Testis (tissue), 2 donors: ENCODE measurements at regions not wholly inside any gene's neighbourhood (a gene's known extent, or its start where the extent isn't known, plus 50 kb on each side); places are given as distances from the start of the nearest gene placed in this dataset.

Experiments
- DNase-seq: peaks from one replicate; pipeline ENCODE4 v3.0.0-alpha.2; 2019
- H3K27ac ChIP-seq, 2 donors: fragments of 200-600 bp; sonication (generic); one replicate each; pipeline ENCODE4 v1.5.1; 2019
- H3K27me3 ChIP-seq: fragments of 200-600 bp; sonication (generic); one replicate; pipeline ENCODE4 v1.5.1; 2019
- H3K36me3 ChIP-seq: fragments of 200-600 bp; sonication (generic); one replicate; pipeline ENCODE4 v1.5.1; 2017; ENCODE audit warnings: low read depth; ENCODE audit errors: missing control alignments
- H3K4me1 ChIP-seq: fragments of 200-600 bp; sonication (generic); one replicate; pipeline ENCODE4 v1.5.1; 2019
- H3K4me3 ChIP-seq, 2 donors: fragments of 200-600 bp; sonication (generic); one replicate each; pipeline ENCODE4 v1.5.1; 2017 to 2019
- H3K9me3 ChIP-seq: fragments of 200-600 bp; sonication (generic); one replicate; pipeline ENCODE4 v1.5.1; 2017
- CTCF ChIP-seq, 3 experiments: fragments of 450-650 bp in 2 of 3; fragments of 200-600 bp in 1 of 3; sonication (generic) in 1 of 3; IDR thresholded peaks; one replicate each; pipeline ENCODE4 v1.5.1; 2016 to 2019; ENCODE audit warnings: antibody characterized with exemption in 3 of 3, mild to moderate bottlenecking in 2 of 3, moderate library complexity in 1 of 3
- POLR2A ChIP-seq: fragments of 450-650 bp; IDR thresholded peaks from one replicate; pipeline ENCODE4 v1.6.1; 2017; ENCODE audit warnings: antibody characterized with exemption, mild to moderate bottlenecking, moderate library complexity
- WGBS, 2 donors: methylation state at CpG; one replicate each; pipeline ENCODE4 v1.1.5; 2018; 5-methylcytosine and 5-hydroxymethylcytosine counted together
- intact Hi-C: fragments of 100-400 bp; cut with DNase I; formaldehyde crosslinking; loops from one replicate; pipeline ENCODE4 v1.15.1; 2023; ENCODE audit warnings: low total_unique reads

- TF ChIP-seq POLR2A (no peak), CTCF (IDR thresholded peaks at IDR 0.05) (no peak)
- WGBS, 2 donors = 55 to 56% methylated on average over 2 of the region's 2 CpGs
- Histone ChIP-seq H3K4me1 (no peaks in the 10 kb centered on the region), H3K27ac (no peak overlapping the region), H3K27me3 (no peaks in the 10 kb centered on the region), H3K36me3 (no peaks in the 10 kb centered on the region), H3K4me3 (no peak overlapping the region), H3K9me3 (no peaks in the 10 kb centered on the region)
- intact Hi-C loops = no loop called here
- no peak for DNase-seq
Observed at GRCh38 chr11:90414221-90414620, 191.4 kb upstream of the CHORDC1 start.

DNA sequence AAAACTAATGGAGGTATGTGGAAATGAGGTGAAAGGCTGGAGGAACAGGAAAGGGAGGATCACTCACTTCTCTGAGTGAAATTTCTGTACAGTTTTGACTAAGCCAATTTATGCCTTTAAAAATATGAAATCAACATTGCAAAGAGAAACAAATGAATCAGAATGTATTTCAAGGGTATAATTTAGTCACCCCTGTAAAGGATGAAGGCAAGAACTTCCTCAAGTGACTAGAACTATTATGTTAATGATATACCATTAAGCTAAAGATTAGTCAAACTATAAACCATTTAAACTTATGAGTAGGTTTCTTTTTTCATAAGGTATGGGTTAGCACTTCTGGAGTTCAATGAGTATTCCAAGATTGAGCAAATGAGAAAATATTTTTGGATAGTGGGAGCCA, 184.5 kb upstream of the CHORDC1 start:
- H3K27ac ChIP-seq = no peak overlapping the region
- no peaks in the 10 kb centered on the region for H3K36me3 ChIP-seq
- H3K27me3 ChIP-seq = no peaks in the 10 kb centered on the region
- no peaks in the 10 kb centered on the region for H3K4me1 ChIP-seq
- no peak overlapping the region for H3K4me3 ChIP-seq
- H3K9me3 ChIP-seq = no peaks in the 10 kb centered on the region
- intact Hi-C loops = no loop called here
- DNase-seq = no peak
- TF ChIP-seq POLR2A (no peak), CTCF (IDR thresholded peaks at IDR 0.05) (no peak)

DNA sequence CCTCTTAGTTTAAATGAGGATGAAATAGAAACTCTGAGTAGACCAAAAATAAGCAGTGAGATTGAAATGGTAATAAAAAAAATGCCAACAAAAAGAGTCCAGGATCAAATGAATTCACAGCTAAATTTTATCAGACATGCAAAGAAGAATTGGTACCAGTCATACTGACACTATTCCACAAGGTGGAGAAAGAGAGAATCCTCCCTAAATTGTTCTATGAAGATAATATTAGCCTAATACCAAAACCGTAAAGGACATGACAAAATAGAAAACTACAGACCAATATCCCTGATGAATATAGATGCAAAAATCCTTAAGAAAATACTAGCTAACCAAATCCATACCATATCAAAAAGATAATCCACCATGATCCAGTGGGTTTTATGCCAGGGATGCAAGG, 169.8 kb upstream of the CHORDC1 start:
- no peak overlapping the region for H3K27ac ChIP-seq
- 54 to 57% methylated on average over 1 of the region's 1 CpG for WGBS, 2 donors
- TF ChIP-seq POLR2A = no peak
- TF ChIP-seq CTCF (IDR thresholded peaks at IDR 0.05) = peak in 1 of 3 experiments; percentile 9
- DNase-seq = no peak
- H3K36me3 ChIP-seq = no peaks in the 10 kb centered on the region
- no peaks in the 10 kb centered on the region for H3K9me3 ChIP-seq
- peaks cover 3% of the 10 kb centered on the region for H3K27me3 ChIP-seq
- no peak overlapping the region for H3K4me3 ChIP-seq
- intact Hi-C loops = no loop called here
- no peaks in the 10 kb centered on the region for H3K4me1 ChIP-seq

DNA sequence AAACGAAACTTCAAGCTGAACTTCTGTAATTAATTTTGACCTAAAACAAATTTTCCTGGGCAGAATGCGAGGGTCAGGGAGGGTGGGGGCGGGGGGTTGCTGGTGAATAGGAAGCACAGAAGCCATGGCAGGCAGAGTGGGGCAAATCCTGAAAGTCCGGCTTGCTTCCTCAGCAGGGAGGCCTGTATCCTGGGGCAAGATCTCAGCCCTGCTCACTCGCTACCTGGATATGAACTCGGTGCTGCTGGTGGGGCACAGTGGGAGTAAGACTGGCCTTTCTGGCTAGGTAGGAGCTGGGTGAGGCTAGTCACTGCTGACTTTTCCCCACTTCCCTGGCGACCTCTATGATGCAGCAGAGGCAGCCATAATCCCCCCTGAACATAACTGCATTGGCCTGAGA, 168.9 kb upstream of the CHORDC1 start:
- WGBS, 2 donors = 64 to 72% methylated on average over 7 of the region's 7 CpGs
- DNase-seq = no peak
- TF ChIP-seq POLR2A (no peak), CTCF (IDR thresholded peaks at IDR 0.05) (no peak)

DNA sequence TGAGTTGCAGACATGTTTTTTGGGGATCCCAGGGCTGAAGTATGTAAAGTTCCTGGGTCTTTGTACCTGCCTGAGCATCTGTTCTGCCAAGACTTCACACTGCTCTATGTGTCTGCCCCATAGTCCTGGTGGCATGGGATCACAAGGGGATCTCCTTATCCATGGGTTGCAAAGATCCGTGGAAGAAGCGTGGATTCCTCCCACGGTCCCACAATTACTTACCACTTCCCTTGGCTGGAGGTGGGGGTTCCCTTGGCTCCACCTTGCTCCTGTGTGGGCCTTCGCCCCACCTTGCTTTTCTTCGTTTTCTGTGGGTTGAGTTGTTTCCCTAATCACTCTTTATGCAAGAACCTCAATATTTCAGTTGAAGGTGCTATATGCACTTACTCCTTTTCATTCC, 157.4 kb upstream of the CHORDC1 start:
- H3K27me3 ChIP-seq = no peaks in the 10 kb centered on the region
- no peaks in the 10 kb centered on the region for H3K9me3 ChIP-seq
- H3K27ac ChIP-seq = no peak overlapping the region
- intact Hi-C loops = no loop called here
- no peak for TF ChIP-seq CTCF (IDR thresholded peaks at IDR 0.05)
- no peak for TF ChIP-seq POLR2A
- WGBS, 2 donors = 91 to 95% methylated on average over 5 of the region's 5 CpGs
- H3K36me3 ChIP-seq = no peaks in the 10 kb centered on the region
- H3K4me1 ChIP-seq = no peaks in the 10 kb centered on the region
- no peak for DNase-seq
- H3K4me3 ChIP-seq = no peak overlapping the region

More for the DNA sequence above, 168.9 kb upstream of the CHORDC1 start:
- Histone ChIP-seq H3K27me3 (peaks cover 3% of the 10 kb centered on the region), H3K27ac (no peak overlapping the region), H3K4me1 (no peaks in the 10 kb centered on the region), H3K36me3 (no peaks in the 10 kb centered on the region), H3K4me3 (no peak overlapping the region), H3K9me3 (no peaks in the 10 kb centered on the region)
- intact Hi-C loops = no loop called here
